ENCODE measurements at regions not wholly inside any gene's neighbourhood (a gene's known extent, or its start where the extent isn't known, plus 50 kb on each side); places are given as distances from the start of the nearest gene placed in this dataset.

DNA sequence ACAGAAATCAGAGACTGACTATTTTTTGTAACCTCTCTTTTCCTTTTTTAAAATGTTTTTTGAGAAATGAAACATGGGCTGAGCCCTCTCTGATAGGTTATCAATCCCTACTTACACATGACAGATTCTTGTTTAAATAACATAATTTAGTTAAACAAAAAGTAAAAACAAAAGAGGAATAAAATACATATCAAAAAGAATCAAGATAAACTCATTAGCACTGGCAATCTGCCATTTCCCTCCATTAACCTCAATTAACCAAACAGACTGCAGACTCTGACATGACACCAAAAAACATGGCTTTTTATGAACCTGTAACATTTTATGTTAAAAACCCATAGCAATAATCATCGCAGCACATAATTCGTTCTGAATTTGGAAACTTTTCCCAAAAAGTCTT, 284.4 kb upstream of the MTNR1B start:
- no peaks in the 10 kb centered on the region for H3K27me3 ChIP-seq (ENCODE audit: control insufficient read depth, insufficient read depth, low read length)

DNA sequence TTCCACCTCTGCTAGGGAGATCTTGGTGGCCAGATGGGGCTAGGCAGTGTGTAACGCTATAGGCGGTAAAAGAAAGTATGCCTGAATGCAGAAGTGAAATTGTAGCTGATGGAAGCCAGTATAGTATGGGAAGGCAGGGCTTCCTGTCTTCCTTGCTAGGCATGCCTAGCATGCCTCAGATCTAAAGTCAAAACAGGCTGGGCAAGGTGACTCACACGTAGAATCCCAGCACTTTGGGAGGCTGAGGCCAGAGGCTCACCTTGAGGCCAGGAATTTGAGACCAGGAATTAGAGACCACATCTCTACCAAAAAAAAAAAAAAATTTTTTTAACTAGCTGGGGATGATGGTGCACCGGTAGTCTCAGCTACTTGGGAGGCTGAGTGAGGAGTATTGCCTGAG, 281.7 kb upstream of the MTNR1B start:
- ChIA-PET CTCF (no interaction called here), POLR2A (interaction anchor here (0.6 kb wide), 1 partner anchor 1926 kb away, joined by 4 read pairs; no protein-coding TSS in a partner anchor)
- TF ChIP-seq, protein P1, sequence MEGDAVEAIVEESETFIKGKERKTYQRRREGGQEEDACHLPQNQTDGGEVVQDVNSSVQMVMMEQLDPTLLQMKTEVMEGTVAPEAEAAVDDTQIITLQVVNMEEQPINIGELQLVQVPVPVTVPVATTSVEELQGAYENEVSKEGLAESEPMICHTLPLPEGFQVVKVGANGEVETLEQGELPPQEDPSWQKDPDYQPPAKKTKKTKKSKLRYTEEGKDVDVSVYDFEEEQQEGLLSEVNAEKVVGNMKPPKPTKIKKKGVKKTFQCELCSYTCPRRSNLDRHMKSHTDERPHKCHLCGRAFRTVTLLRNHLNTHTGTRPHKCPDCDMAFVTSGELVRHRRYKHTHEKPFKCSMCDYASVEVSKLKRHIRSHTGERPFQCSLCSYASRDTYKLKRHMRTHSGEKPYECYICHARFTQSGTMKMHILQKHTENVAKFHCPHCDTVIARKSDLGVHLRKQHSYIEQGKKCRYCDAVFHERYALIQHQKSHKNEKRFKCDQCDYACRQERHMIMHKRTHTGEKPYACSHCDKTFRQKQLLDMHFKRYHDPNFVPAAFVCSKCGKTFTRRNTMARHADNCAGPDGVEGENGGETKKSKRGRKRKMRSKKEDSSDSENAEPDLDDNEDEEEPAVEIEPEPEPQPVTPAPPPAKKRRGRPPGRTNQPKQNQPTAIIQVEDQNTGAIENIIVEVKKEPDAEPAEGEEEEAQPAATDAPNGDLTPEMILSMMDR (IDR thresholded peaks at IDR 0.05): no peak
- TF ChIP-seq, protein P2, sequence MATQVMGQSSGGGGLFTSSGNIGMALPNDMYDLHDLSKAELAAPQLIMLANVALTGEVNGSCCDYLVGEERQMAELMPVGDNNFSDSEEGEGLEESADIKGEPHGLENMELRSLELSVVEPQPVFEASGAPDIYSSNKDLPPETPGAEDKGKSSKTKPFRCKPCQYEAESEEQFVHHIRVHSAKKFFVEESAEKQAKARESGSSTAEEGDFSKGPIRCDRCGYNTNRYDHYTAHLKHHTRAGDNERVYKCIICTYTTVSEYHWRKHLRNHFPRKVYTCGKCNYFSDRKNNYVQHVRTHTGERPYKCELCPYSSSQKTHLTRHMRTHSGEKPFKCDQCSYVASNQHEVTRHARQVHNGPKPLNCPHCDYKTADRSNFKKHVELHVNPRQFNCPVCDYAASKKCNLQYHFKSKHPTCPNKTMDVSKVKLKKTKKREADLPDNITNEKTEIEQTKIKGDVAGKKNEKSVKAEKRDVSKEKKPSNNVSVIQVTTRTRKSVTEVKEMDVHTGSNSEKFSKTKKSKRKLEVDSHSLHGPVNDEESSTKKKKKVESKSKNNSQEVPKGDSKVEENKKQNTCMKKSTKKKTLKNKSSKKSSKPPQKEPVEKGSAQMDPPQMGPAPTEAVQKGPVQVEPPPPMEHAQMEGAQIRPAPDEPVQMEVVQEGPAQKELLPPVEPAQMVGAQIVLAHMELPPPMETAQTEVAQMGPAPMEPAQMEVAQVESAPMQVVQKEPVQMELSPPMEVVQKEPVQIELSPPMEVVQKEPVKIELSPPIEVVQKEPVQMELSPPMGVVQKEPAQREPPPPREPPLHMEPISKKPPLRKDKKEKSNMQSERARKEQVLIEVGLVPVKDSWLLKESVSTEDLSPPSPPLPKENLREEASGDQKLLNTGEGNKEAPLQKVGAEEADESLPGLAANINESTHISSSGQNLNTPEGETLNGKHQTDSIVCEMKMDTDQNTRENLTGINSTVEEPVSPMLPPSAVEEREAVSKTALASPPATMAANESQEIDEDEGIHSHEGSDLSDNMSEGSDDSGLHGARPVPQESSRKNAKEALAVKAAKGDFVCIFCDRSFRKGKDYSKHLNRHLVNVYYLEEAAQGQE (IDR thresholded peaks at IDR 0.05; ENCODE audit: insufficient read depth in 1 of 2, low read depth in 2 of 2, low read length in 1 of 2): no peak
- TF ChIP-seq TCF7L2 (IDR thresholded peaks at IDR 0.05; ENCODE audit: low read depth, low read length) (no peak), SIN3A (IDR thresholded peaks at IDR 0.05; ENCODE audit: borderline replicate concordance, insufficient read depth, low read depth, low read length) (no peak), POLR2AphosphoS5 (IDR thresholded peaks at IDR 0.05; ENCODE audit: low read depth, low read length) (no peak)
- Histone ChIP-seq H3K27ac (ENCODE audit: low read length) (no peak overlapping the region), H3K4me1 (ENCODE audit: control insufficient read depth, insufficient read depth, low read length) (no peaks in the 10 kb centered on the region), H3K27me3 (ENCODE audit: control insufficient read depth, insufficient read depth, low read length) (no peaks in the 10 kb centered on the region), H3K9me3 (ENCODE audit: control insufficient read depth, insufficient read depth, low read depth, low read length) (no peaks in the 10 kb centered on the region), H3K36me3 (ENCODE audit: control insufficient read depth, insufficient read depth, low read length) (no peaks in the 10 kb centered on the region), H3K4me3 (ENCODE audit: low read depth in 2 of 2, low read length in 2 of 2) (no peak overlapping the region)
- DNase-seq (ENCODE audit: low read depth, low spot score) (no peak), ATAC-seq (no peak)
- no TSS peak for BruUV-seq (replicated peaks)
- in situ Hi-C loops (cut with HindIII; ENCODE audit: low pct_unique_long_range_greater_than_20kb, low sequenced_read_pairs): no loop called here
- intact Hi-C loops (cut with micrococcal nuclease; ENCODE audit: unreplicated experiment): no loop called here

More for the DNA sequence above, 284.4 kb upstream of the MTNR1B start:
- Histone ChIP-seq H3K4me3 (ENCODE audit: low read depth in 2 of 2, low read length in 2 of 2) (no peak overlapping the region), H3K36me3 (ENCODE audit: control insufficient read depth, insufficient read depth, low read length) (no peaks in the 10 kb centered on the region), H3K4me1 (ENCODE audit: control insufficient read depth, insufficient read depth, low read length) (no peaks in the 10 kb centered on the region), H3K27ac (ENCODE audit: low read length) (no peak overlapping the region), H3K9me3 (ENCODE audit: control insufficient read depth, insufficient read depth, low read depth, low read length) (no peaks in the 10 kb centered on the region)
- no peak for DNase-seq (ENCODE audit: low read depth, low spot score)
- CTCF ChIA-PET: no interaction called here
- intact Hi-C loops (cut with micrococcal nuclease; ENCODE audit: unreplicated experiment) (no loop called here), in situ Hi-C loops (cut with HindIII; ENCODE audit: low pct_unique_long_range_greater_than_20kb, low sequenced_read_pairs) (no loop called here)
- no peak for ATAC-seq
- POLR2A ChIA-PET: no interaction called here
- no peak for TF ChIP-seq TCF7L2 (IDR thresholded peaks at IDR 0.05; ENCODE audit: low read depth, low read length)
- TF ChIP-seq POLR2AphosphoS5 (IDR thresholded peaks at IDR 0.05; ENCODE audit: low read depth, low read length): no peak
- TF ChIP-seq, protein P1 (IDR thresholded peaks at IDR 0.05): no peak
- TF ChIP-seq SIN3A (IDR thresholded peaks at IDR 0.05; ENCODE audit: borderline replicate concordance, insufficient read depth, low read depth, low read length): no peak
- TF ChIP-seq, protein P2 (IDR thresholded peaks at IDR 0.05; ENCODE audit: insufficient read depth in 1 of 2, low read depth in 2 of 2, low read length in 1 of 2): no peak
- BruUV-seq (replicated peaks): no TSS peak

All from Panc1 (cell line).